Liver (tissue), 8 donors: ENCODE measurements at regions not wholly inside any gene's neighbourhood (a gene's known extent, or its start where the extent isn't known, plus 50 kb on each side); places are given as distances from the start of the nearest gene placed in this dataset.

Source experiments
- DNase-seq: peaks from one replicate; pipeline ENCODE4 v3.0.0-alpha.2; 2017; ENCODE audit warnings: low spot score
- H3K27ac ChIP-seq, 2 donors: one replicate each; pipeline ENCODE4 v1.7.0; 2013; ENCODE audit warnings: inconsistent platforms in 2 of 2, low read length in 2 of 2, control low read depth in 1 of 2, low read depth in 1 of 2, mild to moderate bottlenecking in 1 of 2
- H3K27me3 ChIP-seq, 4 donors: one replicate each; pipeline versions ENCODE4 v1.6.1 to v1.7.0; 2013; ENCODE audit warnings: low read length in 3 of 4, inconsistent platforms in 1 of 4, mild to moderate bottlenecking in 1 of 4, moderate library complexity in 1 of 4; ENCODE audit not compliant: control insufficient read depth in 4 of 4, insufficient read depth in 4 of 4
- H3K36me3 ChIP-seq, 4 donors: one replicate each; pipeline versions ENCODE4 v1.6.1 to v1.7.0; 2013; ENCODE audit warnings: low read length in 3 of 4, mild to moderate bottlenecking in 3 of 4, low read depth in 1 of 4, moderate library complexity in 1 of 4; ENCODE audit not compliant: control insufficient read depth in 4 of 4, insufficient read depth in 3 of 4
- H3K4me1 ChIP-seq, 4 donors: one replicate each; pipeline versions ENCODE4 v1.6.1 to v1.7.0; 2013; ENCODE audit warnings: low read length in 3 of 4, mild to moderate bottlenecking in 3 of 4, moderate library complexity in 1 of 4; ENCODE audit not compliant: control insufficient read depth in 4 of 4, insufficient read depth in 4 of 4
- H3K4me3 ChIP-seq, 3 donors: one replicate each; pipeline versions ENCODE4 v1.6.1 to v1.7.0; 2013; ENCODE audit warnings: low read length in 3 of 3, control low read depth in 1 of 3, low read depth in 1 of 3, mild to moderate bottlenecking in 1 of 3
- H3K9ac ChIP-seq, 2 donors: one replicate each; pipeline ENCODE4 v1.7.0; 2013; ENCODE audit warnings: low read length in 2 of 2, mild to moderate bottlenecking in 2 of 2, moderate library complexity in 2 of 2, control low read depth in 1 of 2, low read depth in 1 of 2
- H3K9me3 ChIP-seq, 4 donors: one replicate each; pipeline versions ENCODE4 v1.6.1 to v1.7.0; 2013; ENCODE audit warnings: low read length in 3 of 4; ENCODE audit not compliant: control insufficient read depth in 4 of 4
- ATF3 ChIP-seq: IDR thresholded peaks from 2 replicates; pipeline ENCODE4 v1.6.1; 2016; ENCODE audit warnings: antibody characterized with exemption
- CTCF ChIP-seq: fragments of 150-350 bp; IDR thresholded peaks from 2 replicates; pipeline ENCODE4 v1.5.1; 2017; ENCODE audit warnings: improper control_type of control experiment, low read depth, low read length; ENCODE audit not compliant: missing input control
- EGR1 ChIP-seq, 2 donors: IDR thresholded peaks; 2 replicates each; pipeline ENCODE4 v1.6.1; 2016 to 2018; ENCODE audit warnings: antibody characterized with exemption in 2 of 2, low read depth in 2 of 2
- FOXA1 ChIP-seq: IDR thresholded peaks from 2 replicates; pipeline ENCODE4 v1.6.1; 2016; ENCODE audit warnings: antibody characterized with exemption
- FOXA2 ChIP-seq: IDR thresholded peaks from 2 replicates; pipeline ENCODE4 v1.6.1; 2016; ENCODE audit warnings: antibody characterized with exemption
- HNF4A ChIP-seq, 2 donors: conservative IDR thresholded peaks; 2 replicates each; pipeline ENCODE4 v1.6.1; 2016; ENCODE audit warnings: antibody characterized with exemption in 2 of 2, mild to moderate bottlenecking in 2 of 2
- HNF4G ChIP-seq: IDR thresholded peaks from 2 replicates; pipeline ENCODE4 v1.6.1; 2016; ENCODE audit warnings: antibody characterized with exemption
- JUND ChIP-seq, 2 donors: IDR thresholded peaks; 2 replicates each; pipeline ENCODE4 v1.6.1; 2016; ENCODE audit warnings: antibody characterized with exemption in 2 of 2
- NR2F2 ChIP-seq: IDR thresholded peaks from 2 replicates; pipeline ENCODE4 v1.6.1; 2016; ENCODE audit warnings: antibody characterized with exemption
- RAD21 ChIP-seq, 2 donors: IDR thresholded peaks; 2 replicates each; pipeline ENCODE4 v1.6.1; 2016; ENCODE audit warnings: antibody characterized with exemption in 2 of 2, mild to moderate bottlenecking in 2 of 2
- SP1 ChIP-seq: IDR thresholded peaks from 2 replicates; pipeline ENCODE4 v1.6.1; 2018; ENCODE audit warnings: antibody characterized with exemption, mild to moderate bottlenecking
- TAF1 ChIP-seq: conservative IDR thresholded peaks from 2 replicates; pipeline ENCODE4 v1.6.1; 2016; ENCODE audit warnings: antibody characterized with exemption, mild to moderate bottlenecking
- YY1 ChIP-seq: IDR thresholded peaks from 2 replicates; pipeline ENCODE4 v1.6.1; 2016; ENCODE audit warnings: antibody characterized with exemption, mild to moderate bottlenecking
- ZBTB33 ChIP-seq: IDR thresholded peaks from 2 replicates; pipeline ENCODE4 v1.6.1; 2016; ENCODE audit warnings: antibody characterized with exemption
- WGBS: extraction: QIAGEN DNeasy Blood & Tissue Kit; methylation state at CpG from one replicate; pipeline ENCODE4 v1.1.7; 2013; 5-methylcytosine and 5-hydroxymethylcytosine counted together
- donor health status: healthy.
- donor health status: healthy.
- donor health status: healthy.
- donor health status: healthy.
- donor health status: healthy.

GRCh38 chr11:121841487-121842191, 274.4 kb downstream of the BLID start:
- no peak for TF ChIP-seq ATF3
- no peak for TF ChIP-seq FOXA2
- TF ChIP-seq JUND (IDR thresholded peaks at IDR 0.05), result no peak
- TF ChIP-seq HNF4G, result no peak
- no peak for TF ChIP-seq NR2F2
- no peak for TF ChIP-seq ZBTB33
- no peak for TF ChIP-seq EGR1 (IDR thresholded peaks at IDR 0.05; ENCODE audit: low read depth in 2 of 2)
- TF ChIP-seq HNF4A (conservative IDR thresholded peaks at IDR 0.05), result no peak
- no peak for TF ChIP-seq CTCF
- DNase-seq, result no peak
- no peak overlapping the region for H3K27ac ChIP-seq
- no peaks in the 10 kb centered on the region for H3K9me3 ChIP-seq
- H3K9ac ChIP-seq, result no peak overlapping the region
- H3K4me1 ChIP-seq, result no peaks in the 10 kb centered on the region
- H3K4me3 ChIP-seq, result no peak overlapping the region
- H3K36me3 ChIP-seq, result no peaks in the 10 kb centered on the region
- WGBS, result 67% methylated on average over 5 of the region's 5 CpGs
- no peaks in the 10 kb centered on the region for H3K27me3 ChIP-seq

GRCh38 chr11:121839781-121840180, 276.2 kb downstream of the BLID start:
- TF ChIP-seq FOXA2, result no peak
- TF ChIP-seq JUND (IDR thresholded peaks at IDR 0.05), result no peak
- no peak for TF ChIP-seq TAF1
- TF ChIP-seq HNF4G, result no peak
- no peak for TF ChIP-seq RAD21 (IDR thresholded peaks at IDR 0.05)
- Histone ChIP-seq H3K27ac (no peak overlapping the region), H3K4me1 (no peaks in the 10 kb centered on the region), H3K4me3 (no peak overlapping the region), H3K27me3 (no peaks in the 10 kb centered on the region), H3K36me3 (no peaks in the 10 kb centered on the region), H3K9ac (no peak overlapping the region), H3K9me3 (no peaks in the 10 kb centered on the region)
- no peak for DNase-seq
- 96% methylated on average over 1 of the region's 1 CpG for WGBS

GRCh38 chr11:121838571-121838970, 277.4 kb downstream of the BLID start:
- no peak for TF ChIP-seq YY1
- TF ChIP-seq FOXA1, result no peak
- TF ChIP-seq ZBTB33, result no peak
- no peak for TF ChIP-seq SP1
- 52% methylated on average over 1 of the region's 1 CpG for whole genome bisulfite sequencing
- H3K27me3 ChIP-seq, result no peaks in the 10 kb centered on the region
- H3K9me3 ChIP-seq, result peaks cover 0 to 2% (median 0%) of the 10 kb centered on the region in 4 donors
- H3K4me3 ChIP-seq, result no peak overlapping the region
- DNase-seq, result no peak
- H3K27ac ChIP-seq, result no peak overlapping the region
- H3K36me3 ChIP-seq, result no peaks in the 10 kb centered on the region
- no peaks in the 10 kb centered on the region for H3K4me1 ChIP-seq
- H3K9ac ChIP-seq, result no peak overlapping the region
